ENCODE measurements at regions not wholly inside any gene's neighbourhood (a gene's known extent, or its start where the extent isn't known, plus 50 kb on each side); places are given as distances from the start of the nearest gene placed in this dataset.

DNA sequence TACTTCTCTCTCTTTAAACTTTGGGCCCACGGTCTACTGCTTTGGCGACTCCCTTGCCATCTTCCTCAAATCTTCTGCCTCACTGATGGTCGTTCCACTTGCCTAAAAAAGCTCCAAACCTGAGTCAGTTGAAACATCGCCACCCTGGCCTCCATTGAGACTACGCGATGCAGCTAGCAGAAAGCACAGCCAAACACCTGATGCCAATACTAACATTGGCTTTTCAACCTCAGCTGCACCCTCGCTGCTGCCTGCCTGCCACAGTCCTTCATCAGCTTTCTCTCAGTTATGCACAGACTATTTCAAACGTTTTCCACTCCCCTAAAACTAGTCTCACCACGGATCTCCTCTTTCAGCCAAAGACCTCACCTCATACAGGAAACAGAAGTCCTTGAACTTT lies 214.2 kb upstream of the TMCO5A start:
- no peak for DNase-seq

DNA sequence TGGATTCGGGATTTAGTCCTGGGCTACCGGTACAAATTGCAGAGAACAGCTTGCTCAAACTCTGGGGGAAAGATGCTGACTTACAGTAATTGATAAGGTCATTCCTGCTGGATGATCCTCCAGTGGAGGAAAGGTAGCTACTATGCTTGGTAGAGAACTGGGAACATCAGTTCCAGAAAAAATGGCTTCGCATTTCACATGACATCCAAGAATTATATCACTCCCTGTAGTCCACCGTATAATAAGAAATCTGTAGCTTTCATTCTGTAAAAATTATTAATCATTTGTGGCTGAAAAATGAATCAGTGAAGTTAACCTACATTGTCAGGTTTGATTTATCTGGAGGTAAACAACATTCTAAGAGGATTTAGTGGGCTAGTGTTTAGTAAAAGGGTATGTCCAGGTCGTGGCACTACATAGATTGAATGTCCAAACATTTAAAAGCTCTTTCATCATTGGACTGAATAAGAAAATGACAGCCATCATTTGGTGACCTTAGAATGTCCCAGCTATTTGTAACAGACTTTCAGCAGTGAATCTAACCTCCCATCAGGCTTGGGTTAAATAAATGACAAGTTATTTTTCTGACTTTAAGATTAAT lies 203.2 kb upstream of the TMCO5A start:
- DNase-seq = no peak

DNA sequence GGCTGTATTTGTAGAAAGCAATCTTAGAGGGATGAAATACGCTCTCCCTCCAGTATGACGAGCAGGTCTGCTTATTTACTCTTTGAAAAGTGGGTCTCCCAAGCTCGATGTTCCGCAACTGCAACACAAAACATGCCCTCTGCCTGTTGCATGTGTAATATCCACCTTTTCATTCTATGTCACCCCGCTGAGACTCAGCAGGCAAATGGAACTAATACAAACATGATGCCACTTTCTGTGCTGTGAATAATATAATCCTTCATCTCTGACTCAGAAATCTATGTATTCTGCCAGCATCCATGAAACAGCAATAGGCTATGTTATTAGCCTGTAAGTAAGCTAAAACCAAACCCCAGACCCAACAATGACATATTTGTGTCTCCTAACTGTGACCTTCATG lies 200.8 kb upstream of the TMCO5A start:
- no peak for DNase-seq

DNA sequence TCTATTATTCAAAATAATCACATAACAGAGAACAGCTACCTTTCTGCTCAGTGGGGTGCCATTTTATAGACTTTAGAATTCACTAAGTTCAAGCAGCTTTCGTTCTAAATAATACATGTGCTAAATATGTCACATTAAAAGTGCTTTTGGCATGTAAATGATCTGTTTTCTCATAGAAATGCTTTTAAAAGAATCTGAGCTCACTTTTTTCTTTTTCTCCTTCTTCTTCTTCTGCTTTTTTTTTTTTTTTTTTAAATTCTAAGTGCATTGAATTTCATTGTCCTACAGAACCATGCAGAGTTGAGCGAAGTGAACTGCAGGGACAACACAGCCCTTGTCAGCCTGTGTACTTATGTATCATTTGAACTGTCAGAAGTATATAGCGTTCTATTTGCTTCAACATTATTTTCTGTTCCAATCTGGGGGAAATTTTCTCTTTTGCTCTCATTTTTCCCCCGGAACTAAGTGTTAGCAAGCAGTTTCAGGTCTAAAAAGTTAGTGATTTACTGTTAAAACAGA lies 193.8 kb upstream of the TMCO5A start:
- DNase-seq = no peak

DNA sequence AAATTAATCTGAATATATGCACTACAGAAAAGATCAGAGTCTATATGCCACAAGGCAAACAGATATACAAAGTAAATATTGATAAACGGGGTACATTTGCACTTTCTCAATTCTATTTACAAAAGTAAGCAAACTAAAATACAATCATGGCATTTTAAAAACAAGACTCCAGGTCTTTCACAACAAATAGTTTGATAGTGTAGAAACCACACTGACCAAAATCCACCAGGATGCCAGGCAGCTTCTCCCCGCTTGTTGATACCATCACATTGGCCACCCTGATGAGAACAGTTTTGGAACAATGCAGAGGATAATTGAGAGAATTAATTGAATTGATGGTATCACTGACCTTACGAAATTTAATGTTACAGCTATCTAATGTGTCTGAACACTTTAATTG lies 190.6 kb upstream of the TMCO5A start:
- no peak for DNase-seq

DNA sequence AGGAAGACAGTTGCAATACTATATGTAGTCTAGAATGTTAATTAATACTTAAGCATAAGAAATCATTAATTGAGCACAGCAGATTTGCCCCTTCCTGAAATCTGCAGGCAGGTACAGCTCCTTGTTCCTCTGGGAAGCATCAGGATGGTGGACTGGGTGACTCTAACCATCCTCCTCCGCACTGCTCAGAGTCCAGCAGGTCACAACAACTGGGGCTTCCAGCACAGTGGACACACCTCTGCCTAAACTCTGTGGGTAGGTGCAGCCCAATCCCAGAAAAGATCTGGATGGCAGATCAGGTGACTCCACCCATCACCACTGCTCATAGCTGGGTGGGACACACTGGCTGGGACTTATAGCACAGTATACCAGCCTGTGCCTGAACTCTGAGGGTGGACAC lies 189.9 kb upstream of the TMCO5A start:
- DNase-seq = no peak

DNA sequence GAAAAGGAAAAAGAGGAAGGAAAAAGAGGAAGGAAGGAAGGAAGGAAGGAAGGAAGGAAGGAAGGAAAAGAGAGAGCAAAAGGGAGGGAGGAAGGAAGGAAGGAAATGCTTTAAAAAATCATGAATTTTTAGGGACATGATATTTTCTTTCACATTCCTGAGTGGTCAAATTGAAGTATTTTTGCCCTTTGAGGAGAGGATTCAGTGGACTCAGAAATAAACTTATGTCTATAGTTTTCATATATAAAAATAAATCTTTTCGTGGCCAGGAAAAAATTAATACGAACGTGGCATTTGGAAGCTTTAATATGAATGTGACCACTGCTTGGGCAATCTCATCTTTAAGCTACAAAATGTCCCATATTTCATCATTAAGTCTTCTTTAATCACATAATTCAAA lies 183.0 kb upstream of the TMCO5A start:
- DNase-seq = no peak

DNA sequence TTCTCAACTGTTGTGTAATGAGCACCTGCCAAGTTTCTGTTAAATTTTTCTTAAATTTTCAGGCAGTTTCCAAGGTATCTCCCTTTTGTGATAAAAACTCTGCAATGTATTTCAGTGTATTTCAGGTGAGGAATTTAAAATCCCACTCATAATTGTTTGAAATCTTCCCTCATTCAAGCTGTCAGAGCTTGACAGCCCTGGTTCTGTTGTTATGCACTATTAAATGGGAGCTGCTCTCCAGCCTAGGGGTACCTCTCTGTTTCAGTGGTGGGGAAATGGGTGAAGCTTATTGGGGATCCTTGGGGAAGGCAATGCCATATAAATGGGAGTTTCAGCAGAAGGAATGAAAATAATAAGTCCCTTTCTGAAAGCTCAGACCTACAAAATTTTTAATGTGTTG lies 178.0 kb upstream of the TMCO5A start:
- DNase-seq = no peak

DNA sequence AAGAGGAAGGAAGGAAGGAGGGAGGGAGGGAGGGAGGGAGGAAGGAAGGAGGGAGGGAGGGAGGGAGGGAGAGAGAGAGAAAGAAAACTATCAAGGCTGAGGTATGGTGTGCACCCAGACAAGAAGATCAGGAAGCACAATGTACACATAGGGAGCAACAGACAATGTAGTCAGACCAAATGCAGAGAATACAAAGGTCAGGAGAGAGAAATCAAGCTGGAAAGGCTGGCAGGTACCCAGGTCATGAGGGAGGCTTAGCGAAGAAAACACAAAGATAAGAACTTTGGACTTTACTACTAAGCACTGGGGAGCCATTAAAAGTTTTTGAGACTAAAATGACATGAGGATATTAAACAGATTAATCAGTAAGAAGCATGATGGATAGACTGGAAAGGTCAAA lies 176.0 kb upstream of the TMCO5A start:
- DNase-seq = no peak

DNA sequence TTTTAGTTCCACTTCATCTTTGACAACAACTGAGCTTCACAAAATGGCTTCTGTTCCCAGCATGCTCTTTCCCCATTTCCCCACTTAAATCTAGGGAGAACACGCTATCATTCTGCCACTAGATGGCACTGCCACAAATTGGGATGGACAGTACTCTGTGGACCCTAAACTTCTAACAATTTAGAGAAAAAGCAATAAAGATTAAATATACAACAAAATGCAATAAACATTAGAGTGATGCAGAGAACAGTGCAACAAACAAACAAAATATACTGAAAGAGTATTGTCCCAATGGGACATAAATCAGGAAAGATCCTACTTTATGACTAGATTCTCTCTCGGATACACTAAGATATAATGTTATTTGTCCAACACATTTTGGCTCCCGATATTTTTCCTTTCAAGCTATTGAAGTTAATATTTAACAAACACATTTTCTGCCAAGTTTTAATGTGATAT lies 169.7 kb upstream of the TMCO5A start:
- peak; percentile 1 for DNase-seq

DNA sequence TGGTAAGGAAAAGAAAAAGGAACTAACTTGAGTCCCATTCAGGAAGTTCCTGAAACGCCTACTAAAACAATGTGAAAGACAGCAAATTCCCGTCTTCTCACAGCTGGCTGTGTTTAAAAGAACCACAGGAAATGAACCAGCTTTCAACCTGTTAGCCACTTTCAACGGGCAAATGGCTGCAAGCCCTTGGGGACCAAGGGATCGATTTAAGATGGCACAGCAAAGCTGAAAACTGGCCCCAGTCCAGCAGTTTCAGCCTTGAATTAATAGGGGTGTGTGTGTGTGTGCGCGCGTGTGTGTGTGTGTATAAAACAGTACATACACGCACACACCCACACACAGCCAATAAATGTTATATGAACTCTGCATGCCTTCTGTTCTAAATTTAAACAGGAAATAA lies 168.7 kb upstream of the TMCO5A start:
- peak; percentile 12 for DNase-seq

DNA sequence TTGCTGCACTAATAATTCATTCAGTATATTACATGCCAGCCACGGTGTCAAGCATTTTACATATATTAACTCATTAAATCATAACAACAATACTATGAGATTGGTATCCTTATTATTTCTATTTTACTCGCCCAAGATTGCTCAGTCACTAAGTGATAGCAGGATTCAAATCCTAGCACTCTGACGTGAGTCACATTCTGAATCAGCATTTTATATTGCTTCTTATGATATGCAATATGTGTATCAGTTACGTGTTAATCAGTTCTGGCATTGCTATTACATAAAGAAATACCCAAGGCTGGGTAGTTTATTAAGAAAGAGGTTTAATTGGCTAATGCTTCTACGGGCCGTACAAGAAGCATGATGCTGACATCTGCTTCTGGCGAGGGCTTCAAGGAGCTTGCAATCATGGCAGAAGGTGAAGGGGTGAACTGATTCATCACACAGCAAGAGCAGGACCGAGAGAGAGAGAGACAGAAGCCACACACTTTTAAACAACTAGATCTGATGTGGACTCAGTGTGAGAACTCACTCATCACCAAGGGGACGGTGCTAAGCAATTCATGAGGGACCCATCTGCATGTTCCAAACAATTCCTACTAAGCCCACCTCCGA lies 166.5 kb upstream of the TMCO5A start:
- DNase-seq = no peak

DNA sequence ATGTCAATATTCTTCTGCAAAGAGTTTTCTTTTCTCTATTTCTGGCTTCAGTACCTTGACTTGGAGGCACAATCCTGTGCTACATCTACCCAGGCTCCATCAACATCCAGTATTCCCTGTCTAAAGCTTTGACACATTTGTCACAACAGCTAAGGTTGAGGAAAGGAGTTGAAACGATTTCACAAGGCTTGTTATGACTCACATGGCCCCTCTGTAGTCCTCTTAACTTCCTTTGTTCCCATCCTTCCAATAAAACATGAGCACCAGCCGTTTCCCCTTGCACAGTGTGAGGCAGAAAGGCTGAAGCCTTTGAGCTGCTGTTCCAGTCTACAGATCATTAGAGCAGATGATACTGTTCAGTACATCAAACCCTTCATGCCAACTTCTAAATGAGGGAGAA lies 163.0 kb upstream of the TMCO5A start:
- no peak for DNase-seq

DNA sequence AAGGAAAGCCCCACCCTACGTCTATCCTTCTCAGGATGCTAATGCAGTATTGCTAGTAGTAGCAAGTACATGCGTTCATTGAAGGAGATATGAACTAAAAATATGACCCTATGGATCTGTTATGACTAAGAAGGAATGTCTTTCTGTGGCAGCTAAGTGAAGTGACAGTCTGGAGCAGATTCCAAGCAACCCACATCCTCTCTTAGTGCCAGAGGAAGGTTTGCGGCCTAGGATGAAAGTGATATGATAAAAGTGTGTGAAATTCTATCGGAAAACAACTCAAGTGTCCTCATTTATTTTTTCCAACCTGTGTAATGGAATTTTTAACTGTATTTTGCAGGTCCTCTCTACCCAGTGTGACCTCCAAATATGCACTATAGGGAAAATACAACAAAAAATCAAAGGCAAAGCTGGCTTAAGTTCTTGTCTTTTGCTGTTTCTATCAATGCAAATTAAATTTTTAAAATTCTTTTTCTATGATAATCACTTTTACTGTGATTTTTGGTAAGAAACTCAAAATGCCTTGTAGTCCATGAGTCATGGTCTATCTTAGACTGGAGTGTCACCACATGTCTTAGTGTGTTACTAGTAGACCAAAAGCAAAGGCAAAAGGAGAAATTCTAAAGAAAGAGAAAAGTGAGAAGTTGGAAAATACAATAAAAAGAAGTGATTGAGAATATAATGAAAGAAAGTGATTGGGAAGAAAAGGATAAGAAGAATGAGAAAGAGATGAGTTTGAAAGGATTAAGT lies 161.2 kb upstream of the TMCO5A start:
- no peak for DNase-seq

DNA sequence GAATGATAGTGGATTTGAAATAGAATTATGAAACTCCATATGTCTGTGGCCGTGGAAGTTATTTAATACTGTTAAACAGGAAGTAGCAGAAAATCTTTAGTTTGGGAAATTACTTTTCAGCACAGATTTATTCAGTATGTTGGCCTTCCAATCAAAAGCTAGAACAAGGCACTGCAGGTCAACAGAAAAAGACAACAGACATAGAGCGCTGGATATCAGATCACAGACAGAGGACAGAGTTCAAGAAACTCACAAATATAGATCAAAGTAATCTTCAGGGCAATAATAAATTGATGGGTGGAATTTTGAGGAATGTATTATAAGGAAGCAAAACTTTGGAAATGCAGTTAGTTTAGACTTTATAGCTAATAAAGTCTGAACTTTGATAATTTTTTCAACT lies 159.5 kb upstream of the TMCO5A start:
- no peak for DNase-seq

DNA sequence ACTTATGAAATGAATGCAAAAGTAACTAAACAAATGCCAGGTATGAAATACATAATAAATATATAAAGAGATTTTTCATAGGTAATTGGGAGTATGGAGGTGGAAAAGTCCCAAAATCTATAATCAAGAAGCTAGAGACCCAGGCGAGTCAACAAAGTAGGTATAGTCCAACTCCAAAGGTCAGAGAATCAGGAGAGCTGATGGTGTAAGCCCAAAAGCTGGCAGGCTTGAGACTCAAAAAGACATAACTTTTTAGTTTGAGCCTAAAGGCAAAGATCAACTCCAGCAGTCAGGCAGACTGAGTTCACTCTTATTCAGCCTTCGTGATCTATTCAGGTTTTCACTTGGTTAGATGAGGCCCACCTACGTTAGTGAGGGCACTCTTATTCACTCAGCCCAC lies 157.4 kb upstream of the TMCO5A start:
- no peak for DNase-seq

DNA sequence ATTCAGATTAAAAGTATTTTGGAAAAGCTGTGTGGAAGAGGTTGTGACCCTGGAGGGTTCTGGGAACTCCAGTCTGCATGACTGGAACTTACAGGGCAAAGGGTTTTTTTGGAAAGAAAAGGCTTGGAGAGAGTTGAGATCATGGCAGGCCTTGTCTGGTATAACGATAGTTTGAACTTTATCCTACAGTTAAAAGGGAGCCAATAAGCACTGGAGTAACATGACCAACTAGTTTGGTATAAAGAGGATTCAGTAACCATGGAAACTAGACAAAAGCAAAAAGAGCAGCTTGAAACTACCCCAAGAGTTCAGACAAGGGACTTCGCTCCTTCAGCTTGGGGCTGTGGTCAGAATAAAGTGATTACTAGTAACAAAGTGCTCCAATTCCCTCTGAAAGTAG lies 151.2 kb upstream of the TMCO5A start:
- no peak for DNase-seq

DNA sequence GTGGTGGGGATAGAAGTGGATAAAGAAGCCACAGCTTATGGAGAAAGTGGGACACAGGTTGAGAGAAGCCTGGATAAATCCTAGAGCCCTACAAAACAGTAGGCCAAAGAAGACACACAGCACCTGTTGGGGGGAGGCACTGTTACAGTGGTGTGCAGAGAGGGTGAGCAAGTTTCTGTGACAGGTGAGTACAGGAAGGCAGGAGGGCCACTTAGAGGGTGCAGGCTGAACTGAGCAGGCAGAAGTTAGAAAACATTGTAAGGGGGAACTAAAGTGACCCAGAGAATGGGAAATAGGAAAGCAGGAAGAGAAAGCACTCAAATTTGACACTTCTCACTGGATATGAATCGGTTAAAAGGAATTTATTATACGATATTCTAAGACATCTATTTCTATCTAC lies 146.1 kb upstream of the TMCO5A start:
- DNase-seq = no peak

DNA sequence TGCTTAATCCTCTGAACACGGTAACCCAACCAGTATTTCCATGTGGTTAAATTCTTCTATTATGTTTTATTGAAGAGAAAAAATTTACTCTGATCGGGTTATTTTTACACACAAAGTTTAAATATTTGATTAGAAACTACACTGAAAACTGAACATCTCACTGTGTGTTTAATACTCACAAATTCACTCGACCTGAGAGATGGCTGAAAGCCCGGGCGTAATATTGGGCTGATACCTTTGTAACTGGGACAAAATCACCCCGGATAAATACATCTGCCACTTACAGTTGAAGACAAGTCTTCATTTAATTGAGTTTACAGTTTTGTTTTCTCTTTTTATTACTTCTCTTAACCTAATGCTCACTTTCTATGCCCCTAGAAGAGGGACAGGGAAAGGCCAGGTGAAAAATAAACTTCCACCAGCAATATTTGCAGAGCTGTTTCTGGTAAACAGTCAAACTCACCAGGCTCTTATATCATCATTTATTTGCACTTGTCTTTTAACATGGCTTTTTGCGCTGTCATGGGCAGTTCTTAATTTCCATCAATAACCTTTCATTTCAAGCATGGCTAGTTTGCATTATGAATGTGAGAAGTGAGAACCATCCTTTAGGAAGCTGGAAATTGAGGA lies 145.6 kb upstream of the TMCO5A start:
- no peak for DNase-seq

DNA sequence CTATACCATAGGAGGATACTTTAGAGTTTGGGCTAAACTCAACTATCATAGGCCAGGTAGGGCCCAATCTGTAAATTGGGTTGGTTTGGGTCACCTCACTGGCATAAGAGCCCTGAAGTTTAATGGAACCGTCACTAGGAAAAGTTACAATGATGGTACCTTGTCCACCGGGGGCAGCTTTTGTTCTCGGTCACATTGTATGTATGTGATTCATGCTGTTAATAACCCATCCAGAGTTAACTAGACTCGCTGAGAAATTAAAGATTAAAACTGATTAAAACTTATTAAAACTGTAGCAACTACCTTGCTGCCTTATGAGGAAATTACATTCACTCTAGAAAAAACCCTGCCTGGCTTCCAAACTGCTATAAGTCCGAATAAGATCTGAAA lies 145.0 kb upstream of the TMCO5A start:
- DNase-seq = no peak

DNA sequence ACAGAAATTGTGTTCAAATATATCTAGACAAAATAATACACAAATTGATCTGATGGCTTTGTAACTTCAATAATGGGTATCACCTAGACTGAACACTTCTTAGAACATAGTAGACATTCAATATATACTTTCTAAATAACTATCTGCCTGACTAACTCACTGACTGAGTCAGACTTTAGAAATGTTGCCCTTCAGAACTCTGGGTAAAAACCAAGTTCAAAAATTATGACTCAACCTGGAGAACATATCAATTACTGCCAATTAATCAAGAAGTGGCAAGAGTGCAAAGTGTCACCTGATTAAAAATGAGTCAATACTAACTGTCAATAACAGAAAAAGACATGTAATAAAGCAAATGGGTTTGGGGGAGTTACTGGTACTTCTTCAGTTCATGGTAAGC lies 144.6 kb upstream of the TMCO5A start:
- DNase-seq = no peak

DNA sequence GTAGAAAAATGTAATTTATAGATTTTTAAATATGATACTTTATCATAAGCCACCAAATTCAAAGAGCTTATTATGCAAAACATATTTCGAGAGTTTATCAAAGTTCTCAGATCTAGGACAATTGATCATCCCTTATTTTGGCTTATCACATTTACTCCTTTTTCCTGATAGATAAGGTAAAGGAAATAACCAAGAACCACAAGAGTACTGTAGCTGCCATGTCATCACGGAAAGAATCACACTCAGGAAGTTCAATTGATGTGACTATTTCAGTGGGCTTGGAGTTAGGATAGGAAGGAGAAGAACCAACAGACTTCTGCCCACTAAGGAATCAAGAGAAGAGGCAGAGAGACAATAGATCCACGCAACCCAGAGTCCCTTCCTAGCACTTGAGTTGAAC lies 142.7 kb upstream of the TMCO5A start:
- DNase-seq = no peak

DNA sequence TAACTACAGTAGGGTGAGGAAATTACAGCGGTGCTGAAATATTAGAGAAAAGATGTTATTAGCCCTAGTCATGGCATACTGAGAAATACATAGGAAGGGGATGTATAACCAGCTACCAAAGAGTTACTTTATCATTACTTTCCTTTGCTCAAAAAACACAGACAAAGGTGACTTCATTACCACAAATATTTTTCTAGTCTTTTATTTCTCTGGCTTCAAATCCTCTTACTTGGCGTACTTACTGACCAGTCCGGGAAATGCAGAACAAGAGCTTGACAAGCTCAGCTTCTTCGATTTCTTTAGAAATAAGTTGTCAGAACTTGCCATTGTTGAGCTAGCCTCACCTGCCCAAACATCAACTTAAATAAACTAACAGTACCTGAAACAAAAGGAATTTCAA lies 142.1 kb upstream of the TMCO5A start:
- no peak for DNase-seq

DNA sequence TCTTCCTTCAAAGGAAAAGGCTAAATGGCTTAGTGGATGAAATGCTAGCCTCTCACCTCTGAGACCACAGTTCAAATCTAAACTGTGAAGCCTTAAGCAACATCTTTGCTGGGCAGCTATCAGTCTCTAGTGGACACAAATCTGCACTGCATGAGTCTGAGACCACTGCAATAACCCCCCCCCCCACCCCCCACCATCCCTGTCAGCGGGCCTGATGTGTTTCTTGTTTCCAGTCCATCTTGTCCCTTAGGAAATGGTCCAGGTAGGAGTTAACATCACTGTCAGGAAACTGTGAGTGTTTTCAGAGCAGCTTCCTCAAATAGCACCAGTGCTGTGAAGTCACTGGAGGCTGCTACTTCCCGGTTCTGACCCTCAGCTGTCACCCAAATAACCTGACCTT lies 140.6 kb upstream of the TMCO5A start:
- no peak for DNase-seq
